SK-N-SH treated with all-trans-retinoic acid at 6 μM for 48 hours (cell line): ENCODE measurements at regions not wholly inside any gene's neighbourhood (a gene's known extent, or its start where the extent isn't known, plus 50 kb on each side); places are given as distances from the start of the nearest gene placed in this dataset.

Source experiments
- ARNTL ChIP-seq: fragments of 450-650 bp; formaldehyde crosslinking; IDR thresholded peaks from 2 replicates; pipeline ENCODE4 v1.5.0; 2020; ENCODE audit warnings: low read depth, mild to moderate bottlenecking, moderate library complexity, borderline replicate concordance
- ZFP3 ChIP-seq: fragments of 250-450 bp; sonication (Bioruptor Pico); IDR thresholded peaks from 2 replicates; pipeline ENCODE4 v1.5.0; 2020; ENCODE audit warnings: mild to moderate bottlenecking, moderate library complexity

- TF ChIP-seq ZFP3 = no peak
- TF ChIP-seq ARNTL (CRISPR knock-in tag) = no peak
Measured at GRCh38 chr10:120121768-120122167, 229.2 kb downstream of the SEC23IP start.
